K562 (cell line): ENCODE measurements at regions not wholly inside any gene's neighbourhood (a gene's known extent, or its start where the extent isn't known, plus 50 kb on each side); places are given as distances from the start of the nearest gene placed in this dataset.

ENCODE experiments used
- ATAC-seq: fragments of 200-7000 bp; cut with Tn5 transposase; 3 replicates; pipeline ENCODE4 v1.9.1; 2020; ENCODE audit warnings: moderate library complexity
- BruUV-seq: library from RNA; stranded (reverse); fragments of 400-500 nt; replicated peaks from 2 replicates; lab custom pipeline; 2021; lab: Mats Ljungman, UMichigan
- CTCF ChIA-PET: fragments of 300-600 bp; formaldehyde crosslinking; extraction: SDS; loops from one replicate; lab custom pipeline; 2021; ENCODE audit warnings: low intra/inter-chr PET ratio; lab: Yijun Ruan, JAX
- POLR2A ChIA-PET: fragments of 300-600, 350-650 bp; sonication (Branson Sonifier 250); formaldehyde crosslinking; extraction: SDS; loops from one replicate; lab custom pipeline; 2021; ENCODE audit warnings: antibody characterized with exemption, inconsistent platforms; lab: Yijun Ruan, JAX
- DNase-seq, 4 experiments: peaks; one replicate each; pipeline versions ENCODE4 v3.0.0 to v3.0.0-alpha.2; 2011 to 2018; ENCODE audit warnings: low spot score in 3 of 4, mixed read lengths in 3 of 4; ENCODE audit errors: extremely low read depth in 1 of 4
- FAIRE-seq: peaks from 2 replicates; lab custom pipeline; 2011; peaks lifted over from hg19 to GRCh38; lab: Jason Lieb, UNC
- H2AFZ ChIP-seq: 2 replicates; pipeline ENCODE4 v1.6.0; 2011; ENCODE audit warnings: low read depth, low read length, control low read depth, inconsistent platforms
- H3K27ac ChIP-seq: fragments of 200-600 bp; 3 replicates; pipeline ENCODE4 v1.8.0; 2011; ENCODE audit warnings: low read depth, mild to moderate bottlenecking, control low read depth, inconsistent platforms, low read length, moderate library complexity, mixed read lengths; ENCODE audit errors: extremely low read depth
- H3K27me3 ChIP-seq, 2 experiments: fragments of 300-600 bp in 1 of 2; 2 replicates in 1 of 2; 3 replicates in 1 of 2; pipeline versions ENCODE4 v1.6.0 to v1.8.0; 2011; ENCODE audit warnings: inconsistent platforms in 2 of 2, low read length in 2 of 2, mild to moderate bottlenecking in 1 of 2, mixed read lengths in 1 of 2, moderate library complexity in 1 of 2; ENCODE audit not compliant: control insufficient read depth in 2 of 2, insufficient read depth in 2 of 2
- H3K36me3 ChIP-seq: fragments of 300-600 bp; 3 replicates; pipeline ENCODE4 v1.8.0; 2011; ENCODE audit warnings: mild to moderate bottlenecking, low read length, inconsistent platforms; ENCODE audit not compliant: control insufficient read depth, insufficient read depth
- H3K4me1 ChIP-seq, 2 experiments: fragments of 200-600 bp in 1 of 2; replicated peaks in 1 of 2; 2 replicates in 1 of 2; 3 replicates in 1 of 2; pipeline versions ENCODE4 v1.5.1 to v1.8.0; 2011; ENCODE audit warnings: inconsistent platforms in 2 of 2, low read length in 2 of 2, mild to moderate bottlenecking in 1 of 2, mixed read lengths in 1 of 2, moderate library complexity in 1 of 2; ENCODE audit not compliant: control insufficient read depth in 2 of 2, insufficient read depth in 2 of 2
- H3K4me2 ChIP-seq: 2 replicates; pipeline ENCODE4 v1.6.1; 2011; ENCODE audit warnings: low read length, control low read depth, inconsistent platforms, mixed read lengths; ENCODE audit not compliant: insufficient read depth
- H3K4me3 ChIP-seq: fragments of 200-600 bp; sonication (generic), shearing (Covaris generic); 2 replicates; pipeline ENCODE4 v1.5.1; 2016; ENCODE audit warnings: control low read depth, inconsistent platforms
- H3K79me2 ChIP-seq: fragments of 200-600 bp; 3 replicates; pipeline ENCODE4 v1.8.0; 2011; ENCODE audit warnings: low read length, inconsistent platforms; ENCODE audit not compliant: control insufficient read depth, insufficient read depth
- H3K9ac ChIP-seq, 2 experiments: 2 replicates each; pipeline versions ENCODE4 v1.6.0 to v1.6.1; 2011; ENCODE audit warnings: low read depth in 2 of 2, low read length in 2 of 2, control low read depth in 1 of 2, inconsistent platforms in 1 of 2, mild to moderate bottlenecking in 1 of 2, mixed read lengths in 1 of 2; ENCODE audit not compliant: insufficient read depth in 1 of 2
- H3K9me1 ChIP-seq: one replicate; pipeline ENCODE4 v1.6.0; 2011; ENCODE audit warnings: inconsistent platforms, mild to moderate bottlenecking, low read length, moderate library complexity; ENCODE audit not compliant: control insufficient read depth, insufficient read depth
- H3K9me3 ChIP-seq: replicated peaks from 2 replicates; pipeline ENCODE4 v1.5.1; 2011; ENCODE audit warnings: low read depth, low read length, inconsistent platforms; ENCODE audit not compliant: control insufficient read depth, insufficient read depth
- H4K20me1 ChIP-seq: replicated peaks from 2 replicates; pipeline ENCODE4 v1.6.1; 2011; ENCODE audit warnings: low read length, inconsistent platforms, mixed read lengths; ENCODE audit not compliant: control insufficient read depth, insufficient read depth
- EWSR1 ChIP-seq: fragments of 450-650 bp; IDR thresholded peaks from 2 replicates; pipeline ENCODE4 v1.6.1; 2018; ENCODE audit warnings: borderline replicate concordance, mild to moderate bottlenecking, low read depth, moderate library complexity; ENCODE audit not compliant: partially characterized antibody
- FOXK1 ChIP-seq: sonication (generic); formaldehyde crosslinking; IDR thresholded peaks from 2 replicates; pipeline ENCODE4 v1.8.0; 2022; ENCODE audit warnings: missing genetic modification reagents, mild to moderate bottlenecking, borderline replicate concordance
- MTA3 ChIP-seq: fragments of 450-650 bp; formaldehyde crosslinking; IDR thresholded peaks from 2 replicates; pipeline ENCODE4 v1.6.1; 2017; ENCODE audit warnings: mild to moderate bottlenecking, borderline replicate concordance
- MXI1 ChIP-seq: IDR thresholded peaks from 2 replicates; pipeline ENCODE4 v1.6.1; 2011; ENCODE audit warnings: low read depth, mild to moderate bottlenecking, improper control_type of control experiment, low read length
- PHF8 ChIP-seq: fragments of 200-600 bp; sonication (generic); IDR thresholded peaks from 2 replicates; pipeline ENCODE4 v1.6.1; 2012; ENCODE audit warnings: mixed run types, mild to moderate bottlenecking, inconsistent platforms, low read length, moderate library complexity, borderline replicate concordance
- RFX5 ChIP-seq: IDR thresholded peaks from 2 replicates; pipeline ENCODE4 v1.6.1; 2011; ENCODE audit warnings: low read depth, mild to moderate bottlenecking, improper control_type of control experiment, low read length
- TAF9B ChIP-seq: fragments of 450-650 bp; IDR thresholded peaks from 2 replicates; pipeline ENCODE4 v1.6.1; 2018; ENCODE audit warnings: mild to moderate bottlenecking; ENCODE audit not compliant: partially characterized antibody
- ZBTB40 ChIP-seq, 2 experiments: fragments of 450-650 bp in 1 of 2; sonication (generic) in 1 of 2; formaldehyde crosslinking in 1 of 2; IDR thresholded peaks; 2 replicates each; pipeline versions ENCODE4 v1.7.1 to v1.9.0; 2016 to 2022; ENCODE audit warnings: inconsistent platforms in 1 of 2, mild to moderate bottlenecking in 1 of 2, missing genetic modification reagents in 1 of 2
- ZNF561 ChIP-seq: fragments of 450-650 bp; formaldehyde crosslinking; conservative IDR thresholded peaks from 2 replicates; pipeline ENCODE4 v1.4.0; 2020; ENCODE audit warnings: mild to moderate bottlenecking, moderate library complexity
- WGBS: fragments of 100-300 bp; shearing (Covaris generic); methylation state at CpG from one replicate; pipeline ENCODE4 v1.1.6; 2016; ENCODE audit warnings: low coverage, mixed read lengths; ENCODE audit not compliant: insufficient coverage; ENCODE audit errors: missing lambda C conversion rate; 5-methylcytosine and 5-hydroxymethylcytosine counted together
- in situ Hi-C: fragments of 300-500 bp; cut with MboI; formaldehyde crosslinking; loops from 4 replicates; pipeline ENCODE4 v1.15.0; 2018; ENCODE audit warnings: inconsistent platforms, mixed read lengths
- intact Hi-C: fragments of 100-400 bp; cut with micrococcal nuclease; formaldehyde crosslinking; loops from 2 replicates; pipeline ENCODE4 v1.14.2; 2022
- TF ChIP-seq, protein P1 (sequence below): fragments of 150-350 bp; IDR thresholded peaks from 2 replicates; pipeline ENCODE4 v1.6.1; 2014; ENCODE audit warnings: low read depth, mild to moderate bottlenecking, low read length, borderline replicate concordance

- H3K9me3 ChIP-seq: no peaks in the 10 kb centered on the region
- no peak for ATAC-seq
- H3K79me2 ChIP-seq: no peaks in the 10 kb centered on the region
- POLR2A ChIA-PET: no interaction called here
- DNase-seq: no peak
- in situ Hi-C loops: no loop called here
- no peak overlapping the region for H3K4me2 ChIP-seq
- H3K36me3 ChIP-seq: no peaks in the 10 kb centered on the region
- H3K9me1 ChIP-seq: no peaks in the 10 kb centered on the region
- H3K27ac ChIP-seq: no peak overlapping the region
- no peak overlapping the region; a peak in 1 of 4 replicates for H3K9ac ChIP-seq
- BruUV-seq: no TSS peak
- no peak overlapping the region for H2AFZ ChIP-seq
- 0% methylated on average over 6 of the region's 6 CpGs for WGBS
- no peaks in the 10 kb centered on the region for H3K4me1 ChIP-seq
- intact Hi-C loops: no loop called here
- H4K20me1 ChIP-seq: no peaks in the 10 kb centered on the region
- peaks cover 0 to 15% of the 10 kb centered on the region in 2 experiments; a peak in 1 of 5 replicates for H3K27me3 ChIP-seq
- CTCF ChIA-PET: no interaction called here
- H3K4me3 ChIP-seq: no peak overlapping the region
- FAIRE-seq: no peak
- TF ChIP-seq ZBTB40 (IDR thresholded peaks at IDR 0.05): no peak
- TF ChIP-seq ZBTB40 (CRISPR knock-in tag; IDR thresholded peaks at IDR 0.05): no peak
- TF ChIP-seq PHF8: no peak
- no peak for TF ChIP-seq ZNF561 (CRISPR knock-in tag)
- TF ChIP-seq, protein P1, sequence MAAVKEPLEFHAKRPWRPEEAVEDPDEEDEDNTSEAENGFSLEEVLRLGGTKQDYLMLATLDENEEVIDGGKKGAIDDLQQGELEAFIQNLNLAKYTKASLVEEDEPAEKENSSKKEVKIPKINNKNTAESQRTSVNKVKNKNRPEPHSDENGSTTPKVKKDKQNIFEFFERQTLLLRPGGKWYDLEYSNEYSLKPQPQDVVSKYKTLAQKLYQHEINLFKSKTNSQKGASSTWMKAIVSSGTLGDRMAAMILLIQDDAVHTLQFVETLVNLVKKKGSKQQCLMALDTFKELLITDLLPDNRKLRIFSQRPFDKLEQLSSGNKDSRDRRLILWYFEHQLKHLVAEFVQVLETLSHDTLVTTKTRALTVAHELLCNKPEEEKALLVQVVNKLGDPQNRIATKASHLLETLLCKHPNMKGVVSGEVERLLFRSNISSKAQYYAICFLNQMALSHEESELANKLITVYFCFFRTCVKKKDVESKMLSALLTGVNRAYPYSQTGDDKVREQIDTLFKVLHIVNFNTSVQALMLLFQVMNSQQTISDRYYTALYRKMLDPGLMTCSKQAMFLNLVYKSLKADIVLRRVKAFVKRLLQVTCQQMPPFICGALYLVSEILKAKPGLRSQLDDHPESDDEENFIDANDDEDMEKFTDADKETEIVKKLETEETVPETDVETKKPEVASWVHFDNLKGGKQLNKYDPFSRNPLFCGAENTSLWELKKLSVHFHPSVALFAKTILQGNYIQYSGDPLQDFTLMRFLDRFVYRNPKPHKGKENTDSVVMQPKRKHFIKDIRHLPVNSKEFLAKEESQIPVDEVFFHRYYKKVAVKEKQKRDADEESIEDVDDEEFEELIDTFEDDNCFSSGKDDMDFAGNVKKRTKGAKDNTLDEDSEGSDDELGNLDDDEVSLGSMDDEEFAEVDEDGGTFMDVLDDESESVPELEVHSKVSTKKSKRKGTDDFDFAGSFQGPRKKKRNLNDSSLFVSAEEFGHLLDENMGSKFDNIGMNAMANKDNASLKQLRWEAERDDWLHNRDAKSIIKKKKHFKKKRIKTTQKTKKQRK: no peak
- no peak for TF ChIP-seq RFX5
- no peak for TF ChIP-seq MTA3
- no peak for TF ChIP-seq FOXK1
- TF ChIP-seq MXI1: no peak
- TF ChIP-seq EWSR1: no peak
- TF ChIP-seq TAF9B: no peak
Observed at GRCh38 chr10:78331391-78331922, 297.8 kb downstream of the RPS24 start.
